SHP77 (cell line): ENCODE measurements at regions not wholly inside any gene's neighbourhood (a gene's known extent, or its start where the extent isn't known, plus 50 kb on each side); places are given as distances from the start of the nearest gene placed in this dataset.
"Not testable (repeated sequence)": the region's sequence is repeated elsewhere in the genome, so short reads cannot be mapped to it uniquely, and the experiment has no call there.

Experiments used
- DNase-seq, 2 experiments: peaks; one replicate each; lab custom pipeline; 2025; lab: John Stamatoyannopoulos, UW

GRCh38 chr12:30203981-30204380 lies 420.2 kb upstream of the TMTC1 start:
- no peak for DNase-seq

- no peak for DNase-seq
Observed at GRCh38 chr12:30202521-30203254, 418.9 kb upstream of the TMTC1 start.

- DNase-seq = no peak
Observed at GRCh38 chr12:30201301-30202160, 417.8 kb upstream of the TMTC1 start.

GRCh38 chr12:30200864-30201263 lies 417.1 kb upstream of the TMTC1 start:
- no peak for DNase-seq

GRCh38 chr12:30197392-30198057 lies 413.8 kb upstream of the TMTC1 start:
- DNase-seq = no peak

- DNase-seq = no peak
Observed at GRCh38 chr12:30191696-30192455, 408.1 kb upstream of the TMTC1 start.

GRCh38 chr12:30188602-30189326 lies 405.0 kb upstream of the TMTC1 start:
- no peak for DNase-seq

GRCh38 chr12:30187426-30187825 lies 403.7 kb upstream of the TMTC1 start:
- no peak for DNase-seq

- DNase-seq = no peak
Observed at GRCh38 chr12:30181334-30181733, 397.6 kb upstream of the TMTC1 start.

GRCh38 chr12:30180602-30181001 lies 396.9 kb upstream of the TMTC1 start:
- no peak for DNase-seq

GRCh38 chr12:30178916-30179315 lies 395.2 kb upstream of the TMTC1 start:
- DNase-seq = no peak

GRCh38 chr12:30169839-30170591 lies 386.3 kb upstream of the TMTC1 start:
- no peak for DNase-seq

- DNase-seq = no peak
Observed at GRCh38 chr12:30166006-30166795, 382.5 kb upstream of the TMTC1 start.

GRCh38 chr12:30164382-30165318 lies 380.9 kb upstream of the TMTC1 start:
- DNase-seq = no peak

- not testable (repeated sequence) for DNase-seq
Observed at GRCh38 chr12:30156833-30157232, 373.1 kb upstream of the TMTC1 start.

GRCh38 chr12:30155001-30155730 lies 371.4 kb upstream of the TMTC1 start:
- DNase-seq = no peak

GRCh38 chr12:30153981-30154380 lies 370.2 kb upstream of the TMTC1 start:
- DNase-seq = no peak

GRCh38 chr12:30152705-30153104 lies 369.0 kb upstream of the TMTC1 start:
- DNase-seq = no peak
